Endothelial cell of umbilical vein (primary cell): ENCODE measurements at regions not wholly inside any gene's neighbourhood (a gene's known extent, or its start where the extent isn't known, plus 50 kb on each side); places are given as distances from the start of the nearest gene placed in this dataset.

ENCODE experiments used
- BruUV-seq: library from RNA; stranded (reverse); fragments of 400-500 nt; replicated peaks from 2 replicates; lab custom pipeline; 2021; lab: Mats Ljungman, UMichigan
- CTCF ChIA-PET: fragments of 300-600, 350-600 bp; sonication (Branson Sonifier 250); formaldehyde crosslinking; loops from one replicate; lab custom pipeline; 2021; ENCODE audit warnings: antibody characterized with exemption, inconsistent platforms; lab: Charles Lee
- POLR2A ChIA-PET: fragments of 300-600, 350-600 bp; sonication (Branson Sonifier 250); formaldehyde crosslinking; loops from one replicate; lab custom pipeline; 2021; ENCODE audit warnings: antibody characterized with exemption, inconsistent platforms; lab: Charles Lee
- DNase-seq: peaks from one replicate; pipeline ENCODE4 v3.0.0-alpha.2; 2011; ENCODE audit warnings: low read depth, low spot score
- FAIRE-seq: peaks from 2 replicates; lab custom pipeline; 2011; peaks lifted over from hg19 to GRCh38; lab: Jason Lieb, UNC
- H2AFZ ChIP-seq: 2 replicates; pipeline ENCODE4 v1.6.0; 2012; ENCODE audit warnings: low read depth, low read length, control low read depth, inconsistent platforms
- H3K27ac ChIP-seq: 2 replicates; pipeline ENCODE4 v1.5.1; 2011; ENCODE audit warnings: low read depth, mild to moderate bottlenecking, control low read depth, low read length, moderate library complexity; ENCODE audit not compliant: insufficient read depth
- H3K27me3 ChIP-seq, 2 experiments: 2 replicates each; pipeline versions ENCODE4 v1.6.0 to v1.6.1; 2011; ENCODE audit warnings: low read length in 2 of 2, mixed read lengths in 1 of 2; ENCODE audit not compliant: control insufficient read depth in 2 of 2, insufficient read depth in 2 of 2
- H3K36me3 ChIP-seq, 2 experiments: 2 replicates in 1 of 2; 3 replicates in 1 of 2; pipeline ENCODE4 v1.5.1; 2011; ENCODE audit warnings: low read length in 2 of 2, mild to moderate bottlenecking in 1 of 2, moderate library complexity in 1 of 2; ENCODE audit not compliant: control insufficient read depth in 2 of 2, insufficient read depth in 2 of 2; ENCODE audit errors: extremely low read depth in 1 of 2
- H3K4me1 ChIP-seq: 3 replicates; pipeline ENCODE4 v1.5.1; 2011; ENCODE audit warnings: mild to moderate bottlenecking, low read length; ENCODE audit not compliant: control insufficient read depth, insufficient read depth; ENCODE audit errors: extremely low read depth
- H3K4me2 ChIP-seq: 2 replicates; pipeline ENCODE4 v1.6.1; 2011; ENCODE audit warnings: low read length, control low read depth, mixed read lengths; ENCODE audit not compliant: insufficient read depth
- H3K4me3 ChIP-seq, 3 experiments: fragments of 200-600 bp in 1 of 3; sonication (generic), shearing (Covaris generic) in 1 of 3; replicated peaks in 1 of 3; 2 replicates each; pipeline ENCODE4 v1.5.1; 2011 to 2016; ENCODE audit warnings: control low read depth in 3 of 3, low read length in 3 of 3, mild to moderate bottlenecking in 2 of 3, inconsistent platforms in 1 of 3, low read depth in 1 of 3, moderate library complexity in 1 of 3; ENCODE audit not compliant: insufficient read depth in 1 of 3
- H3K79me2 ChIP-seq: 2 replicates; pipeline ENCODE4 v1.6.0; 2012; ENCODE audit warnings: low read length, inconsistent platforms; ENCODE audit not compliant: control insufficient read depth, insufficient read depth
- H3K9ac ChIP-seq: replicated peaks from 2 replicates; pipeline ENCODE3; 2011; ENCODE audit warnings: low read length, control low read depth; ENCODE audit not compliant: insufficient read depth; ENCODE audit errors: extremely low read depth
- H3K9me1 ChIP-seq: replicated peaks from 3 replicates; pipeline ENCODE4 v1.6.0; 2011; ENCODE audit warnings: mild to moderate bottlenecking, low read length; ENCODE audit not compliant: control insufficient read depth, insufficient read depth; ENCODE audit errors: extremely low read depth
- H3K9me3 ChIP-seq: replicated peaks from 2 replicates; pipeline ENCODE4 v1.5.1; 2012; ENCODE audit warnings: low read length, inconsistent platforms; ENCODE audit not compliant: control insufficient read depth, insufficient read depth
- H4K20me1 ChIP-seq: replicated peaks from 2 replicates; pipeline ENCODE3; 2011; ENCODE audit warnings: mild to moderate bottlenecking, low read length; ENCODE audit not compliant: control insufficient read depth, insufficient read depth; ENCODE audit errors: extremely low read depth
- EZH2 ChIP-seq: IDR thresholded peaks from 2 replicates; pipeline ENCODE4 v1.6.1; 2012; ENCODE audit warnings: borderline replicate concordance, low read depth, mild to moderate bottlenecking, moderate library complexity, low read length, inconsistent platforms; ENCODE audit not compliant: severe bottlenecking
- FOS ChIP-seq: IDR thresholded peaks from 2 replicates; pipeline ENCODE4 v1.6.1; 2011; ENCODE audit warnings: mild to moderate bottlenecking, low read length, moderate library complexity, borderline replicate concordance; ENCODE audit not compliant: insufficient read depth
- GATA2 ChIP-seq: IDR thresholded peaks from 2 replicates; pipeline ENCODE4 v1.7.0; 2011; ENCODE audit warnings: low read depth, mild to moderate bottlenecking, moderate library complexity, mixed read lengths, low read length; ENCODE audit not compliant: insufficient read length, insufficient read depth
- JUN ChIP-seq: IDR thresholded peaks from 2 replicates; pipeline ENCODE4 v1.6.1; 2011; ENCODE audit warnings: borderline replicate concordance, low read depth; ENCODE audit not compliant: insufficient read length, insufficient read depth
- MYC ChIP-seq: IDR thresholded peaks from one replicate; pipeline ENCODE4 v1.6.1; 2011; ENCODE audit warnings: mild to moderate bottlenecking, low read depth, low read length
- POLR2A ChIP-seq: IDR thresholded peaks from 2 replicates; pipeline ENCODE4 v1.6.1; 2012; ENCODE audit warnings: low read depth, mild to moderate bottlenecking, control low read depth, low read length
- POLR2AphosphoS5 ChIP-seq: IDR thresholded peaks from 2 replicates; pipeline ENCODE4 v1.6.1; 2012; ENCODE audit warnings: low read depth, mild to moderate bottlenecking, control low read depth, low read length, moderate library complexity; ENCODE audit not compliant: insufficient read depth
- dilution Hi-C: fragments of 300-500 bp; cut with MboI; formaldehyde crosslinking; loops from one replicate; pipeline ENCODE4 v1.15.0; 2019; ENCODE audit warnings: low sequenced_read_pairs; ENCODE audit not compliant: extremely low pct_ligation_motif_present
- intact Hi-C: fragments of 100-400 bp; cut with micrococcal nuclease; formaldehyde crosslinking; loops from one replicate; pipeline ENCODE4 v1.10.0; 2022
- TF ChIP-seq, protein P1 (sequence below), 2 donors: IDR thresholded peaks; 1 replicate in 1 of 2; 2 replicates in 1 of 2; pipeline ENCODE4 v1.5.1; 2011; ENCODE audit warnings: low read length in 2 of 2, mild to moderate bottlenecking in 2 of 2, moderate library complexity in 2 of 2, control low read depth in 1 of 2, inconsistent platforms in 1 of 2, low read depth in 1 of 2; ENCODE audit not compliant: insufficient read depth in 1 of 2; ENCODE audit errors: extremely low read depth in 1 of 2
- TF ChIP-seq, protein P2 (sequence below): IDR thresholded peaks from 2 replicates; pipeline ENCODE4 v1.6.1; 2011; ENCODE audit not compliant: insufficient read depth, insufficient read length

DNA sequence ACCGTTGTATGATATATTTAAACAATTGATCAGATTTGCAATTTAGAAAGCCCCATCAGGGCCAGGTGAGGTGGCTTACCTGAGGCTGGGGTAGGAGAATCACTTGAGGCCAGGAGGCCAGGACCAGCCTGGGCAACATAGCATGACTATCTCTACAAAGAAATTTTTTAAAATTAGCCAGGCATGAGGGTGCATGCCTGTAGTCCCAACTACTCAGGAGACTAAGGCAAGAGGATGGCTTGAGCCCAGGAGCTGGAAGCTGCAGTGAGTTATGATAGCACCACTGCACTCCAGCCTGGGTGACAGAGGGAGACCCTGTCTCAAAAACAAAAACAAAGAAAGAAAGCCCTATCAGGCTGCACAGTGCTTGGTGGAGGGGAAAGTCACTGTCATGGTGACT is 159.9 kb upstream of the RAB4A start:
- TF ChIP-seq, protein P1, sequence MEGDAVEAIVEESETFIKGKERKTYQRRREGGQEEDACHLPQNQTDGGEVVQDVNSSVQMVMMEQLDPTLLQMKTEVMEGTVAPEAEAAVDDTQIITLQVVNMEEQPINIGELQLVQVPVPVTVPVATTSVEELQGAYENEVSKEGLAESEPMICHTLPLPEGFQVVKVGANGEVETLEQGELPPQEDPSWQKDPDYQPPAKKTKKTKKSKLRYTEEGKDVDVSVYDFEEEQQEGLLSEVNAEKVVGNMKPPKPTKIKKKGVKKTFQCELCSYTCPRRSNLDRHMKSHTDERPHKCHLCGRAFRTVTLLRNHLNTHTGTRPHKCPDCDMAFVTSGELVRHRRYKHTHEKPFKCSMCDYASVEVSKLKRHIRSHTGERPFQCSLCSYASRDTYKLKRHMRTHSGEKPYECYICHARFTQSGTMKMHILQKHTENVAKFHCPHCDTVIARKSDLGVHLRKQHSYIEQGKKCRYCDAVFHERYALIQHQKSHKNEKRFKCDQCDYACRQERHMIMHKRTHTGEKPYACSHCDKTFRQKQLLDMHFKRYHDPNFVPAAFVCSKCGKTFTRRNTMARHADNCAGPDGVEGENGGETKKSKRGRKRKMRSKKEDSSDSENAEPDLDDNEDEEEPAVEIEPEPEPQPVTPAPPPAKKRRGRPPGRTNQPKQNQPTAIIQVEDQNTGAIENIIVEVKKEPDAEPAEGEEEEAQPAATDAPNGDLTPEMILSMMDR (IDR thresholded peaks at IDR 0.05; ENCODE audit: extremely low read depth in 1 of 2, insufficient read depth in 1 of 2, low read depth in 1 of 2, low read length in 2 of 2), result no peak
- TF ChIP-seq GATA2, result no peak
- no peak for TF ChIP-seq FOS
- TF ChIP-seq POLR2AphosphoS5, result no peak
- no peak for TF ChIP-seq EZH2
- TF ChIP-seq POLR2A, result no peak
- TF ChIP-seq MYC, result no peak
- TF ChIP-seq, protein P2, sequence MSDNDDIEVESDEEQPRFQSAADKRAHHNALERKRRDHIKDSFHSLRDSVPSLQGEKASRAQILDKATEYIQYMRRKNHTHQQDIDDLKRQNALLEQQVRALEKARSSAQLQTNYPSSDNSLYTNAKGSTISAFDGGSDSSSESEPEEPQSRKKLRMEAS, result no peak
- no peak for TF ChIP-seq JUN
- Histone ChIP-seq H3K4me1 (no peaks in the 10 kb centered on the region), H4K20me1 (no peaks in the 10 kb centered on the region), H3K27ac (no peak overlapping the region), H3K9ac (no peak overlapping the region), H3K4me3 (no peak overlapping the region), H3K36me3 (no peaks in the 10 kb centered on the region), H3K9me1 (no peaks in the 10 kb centered on the region), H3K9me3 (no peaks in the 10 kb centered on the region), H3K79me2 (no peaks in the 10 kb centered on the region), H2AFZ (no peak overlapping the region), H3K4me2 (no peak overlapping the region), H3K27me3 (no peaks in the 10 kb centered on the region)
- dilution Hi-C loops, result no loop called here
- FAIRE-seq (no peak), DNase-seq (no peak)
- POLR2A ChIA-PET, result no interaction called here
- BruUV-seq, result no TSS peak
- intact Hi-C loops, result no loop called here
- CTCF ChIA-PET, result no interaction called here
